GM12892 (cell line): ENCODE measurements at regions not wholly inside any gene's neighbourhood (a gene's known extent, or its start where the extent isn't known, plus 50 kb on each side); places are given as distances from the start of the nearest gene placed in this dataset.

Experiments used
- POLR2A ChIP-seq: IDR thresholded peaks from 2 replicates; pipeline ENCODE4 v1.6.1; 2011; ENCODE audit warnings: low read depth, low read length, control low read depth
- POLR2AphosphoS5 ChIP-seq: IDR thresholded peaks from 2 replicates; pipeline ENCODE4 v1.6.1; 2011; ENCODE audit warnings: low read depth, low read length, control low read depth
- TAF1 ChIP-seq: IDR thresholded peaks from 2 replicates; pipeline ENCODE4 v1.6.1; 2011; ENCODE audit warnings: low read depth, mild to moderate bottlenecking, control low read depth, low read length, borderline replicate concordance

- TF ChIP-seq POLR2A (no peak), POLR2AphosphoS5 (no peak), TAF1 (no peak)
These were observed 103.7 kb downstream of the AQP9 start for GRCh38 chr15:58241872-58242271.
